GM12878 (cell line): ENCODE measurements at regions not wholly inside any gene's neighbourhood (a gene's known extent, or its start where the extent isn't known, plus 50 kb on each side); places are given as distances from the start of the nearest gene placed in this dataset.

Source experiments
- ATAC-seq: fragments of 200-7000 bp; cut with Tn5 transposase; 3 replicates; pipeline ENCODE4 v1.9.1; 2020; ENCODE audit warnings: mild to moderate bottlenecking, moderate library complexity
- BruUV-seq: library from RNA; stranded (reverse); fragments of 400-500 nt; replicated peaks from 2 replicates; lab custom pipeline; 2021; lab: Mats Ljungman, UMichigan
- CTCF ChIA-PET: fragments of 300-600 bp; sonication (Branson Sonifier 250); formaldehyde crosslinking; extraction: SDS; loops from one replicate; lab custom pipeline; 2021; ENCODE audit warnings: inconsistent platforms; lab: Yijun Ruan, JAX
- POLR2A ChIA-PET: fragments of 350-600 bp; formaldehyde crosslinking; extraction: SDS; loops from one replicate; lab custom pipeline; 2021; ENCODE audit warnings: inconsistent platforms; lab: Charles Lee
- RAD21 ChIA-PET: fragments of 300-600 bp; sonication (Branson Sonifier 250); formaldehyde crosslinking; loops from one replicate; lab custom pipeline; 2023; ENCODE audit warnings: antibody characterized with exemption; ENCODE audit not compliant: unreplicated experiment; lab: Charles Lee
- SMC1A ChIA-PET: fragments of 300-600 bp; sonication (Branson Sonifier 250); formaldehyde crosslinking; loops from one replicate; lab custom pipeline; 2023; ENCODE audit not compliant: unreplicated experiment, uncharacterized antibody; lab: Charles Lee
- DNase-seq: peaks from one replicate; pipeline ENCODE4 v3.0.0-alpha.2; 2011; ENCODE audit warnings: low read depth, low spot score
- FAIRE-seq: peaks from 3 replicates; lab custom pipeline; 2011; peaks lifted over from hg19 to GRCh38; lab: Jason Lieb, UNC
- H2AFZ ChIP-seq: 2 replicates; pipeline ENCODE4 v1.6.0; 2011; ENCODE audit warnings: low read depth, low read length, control low read depth; ENCODE audit not compliant: control insufficient read depth
- H3K27ac ChIP-seq: 2 replicates; pipeline ENCODE4 v1.5.1; 2011; ENCODE audit warnings: control low read depth; ENCODE audit not compliant: control insufficient read depth, insufficient read depth
- H3K27me3 ChIP-seq, 2 experiments: replicated peaks in 1 of 2; 2 replicates each; pipeline versions ENCODE4 v1.6.0 to v1.6.1; 2011; ENCODE audit warnings: low read length in 1 of 2; ENCODE audit not compliant: control insufficient read depth in 2 of 2, insufficient read depth in 2 of 2
- H3K36me3 ChIP-seq, 2 experiments: 2 replicates each; pipeline ENCODE4 v1.5.1; 2011; ENCODE audit warnings: low read length in 1 of 2; ENCODE audit not compliant: control insufficient read depth in 2 of 2, insufficient read depth in 2 of 2
- H3K4me1 ChIP-seq: 2 replicates; pipeline ENCODE4 v1.6.1; 2011; ENCODE audit warnings: mild to moderate bottlenecking, low read length, moderate library complexity, mixed read lengths; ENCODE audit not compliant: control insufficient read depth, insufficient read depth
- H3K4me2 ChIP-seq: 2 replicates; pipeline ENCODE4 v1.6.0; 2011; ENCODE audit warnings: control low read depth; ENCODE audit not compliant: control insufficient read depth, insufficient read depth
- H3K4me3 ChIP-seq: fragments of 200-600 bp; sonication (generic); 2 replicates; pipeline ENCODE4 v1.5.1; 2016
- H3K79me2 ChIP-seq: 2 replicates; pipeline ENCODE4 v1.6.0; 2011; ENCODE audit warnings: low read length; ENCODE audit not compliant: control insufficient read depth, insufficient read depth
- H3K9ac ChIP-seq: 2 replicates; pipeline ENCODE4 v1.8.0; 2011; ENCODE audit warnings: low read length, control low read depth, mixed read lengths; ENCODE audit not compliant: control insufficient read depth, insufficient read depth
- H3K9me3 ChIP-seq: replicated peaks from 3 replicates; pipeline ENCODE4 v1.5.1; 2011; ENCODE audit warnings: mild to moderate bottlenecking, low read length; ENCODE audit not compliant: control insufficient read depth, insufficient read depth
- H4K20me1 ChIP-seq: 2 replicates; pipeline ENCODE4 v1.6.0; 2011; ENCODE audit not compliant: control insufficient read depth, insufficient read depth
- BHLHE40 ChIP-seq, 2 experiments: fragments of 450-650 bp in 1 of 2; IDR thresholded peaks; 2 replicates each; pipeline ENCODE4 v1.6.1; 2011 to 2017; ENCODE audit warnings: low read depth in 2 of 2, borderline replicate concordance in 1 of 2, improper control_type of control experiment in 1 of 2, low read length in 1 of 2, mild to moderate bottlenecking in 1 of 2
- CUX1 ChIP-seq: IDR thresholded peaks from 2 replicates; pipeline ENCODE4 v1.6.1; 2012; ENCODE audit warnings: improper control_type of control experiment, low read depth, low read length; ENCODE audit not compliant: insufficient replicate concordance
- IKZF2 ChIP-seq, 2 experiments: fragments of 450-650 bp; IDR thresholded peaks; 2 replicates each; pipeline ENCODE4 v1.6.1; 2017; ENCODE audit warnings: mild to moderate bottlenecking in 2 of 2, moderate library complexity in 2 of 2
- NFIC ChIP-seq: IDR thresholded peaks from 2 replicates; pipeline ENCODE4 v1.6.1; 2012; ENCODE audit warnings: low read depth, mild to moderate bottlenecking, inconsistent platforms, low read length, moderate library complexity
- RELB ChIP-seq: fragments of 450-650 bp; IDR thresholded peaks from 2 replicates; pipeline ENCODE4 v1.6.1; 2017; ENCODE audit warnings: low read depth, mild to moderate bottlenecking, moderate library complexity
- TBL1XR1 ChIP-seq: IDR thresholded peaks from 2 replicates; pipeline ENCODE4 v1.6.1; 2012; ENCODE audit warnings: low read depth, low read length, improper control_type of control experiment
- WGBS: methylation state at CpG from one replicate; pipeline ENCODE4 v1.1.6; 2016; ENCODE audit warnings: low lambda C conversion rate; ENCODE audit not compliant: insufficient replicate concordance, insufficient coverage; ENCODE audit errors: missing lambda C conversion rate; 5-methylcytosine and 5-hydroxymethylcytosine counted together
- in situ Hi-C: fragments of 300-500 bp; cut with MboI; formaldehyde crosslinking; loops from 9 replicates; pipeline ENCODE4 v1.14.3; 2018; ENCODE audit warnings: mixed read lengths
- intact Hi-C: fragments of 100-400 bp; cut with micrococcal nuclease; formaldehyde crosslinking; loops from one replicate; pipeline ENCODE4 v1.14.2; 2022; ENCODE audit not compliant: unreplicated experiment
- TF ChIP-seq, protein P1 (sequence below): fragments of 450-650 bp; IDR thresholded peaks from 2 replicates; pipeline ENCODE4 v1.6.1; 2016; ENCODE audit warnings: mild to moderate bottlenecking, moderate library complexity, borderline replicate concordance

GRCh38 chr13:93001866-93002461 lies 224.6 kb upstream of the GPC6 start:
- ChIA-PET SMC1A (no interaction called here), POLR2A (no interaction called here), CTCF (no interaction called here), RAD21 (no interaction called here)
- no peak for FAIRE-seq
- Histone ChIP-seq H3K27me3 (no peaks in the 10 kb centered on the region), H3K36me3 (no peaks in the 10 kb centered on the region), H2AFZ (no peak overlapping the region), H3K27ac (no peak overlapping the region), H3K9ac (no peak overlapping the region), H4K20me1 (no peaks in the 10 kb centered on the region), H3K4me1 (no peaks in the 10 kb centered on the region), H3K4me2 (no peak overlapping the region), H3K9me3 (no peaks in the 10 kb centered on the region), H3K4me3 (no peak overlapping the region), H3K79me2 (no peaks in the 10 kb centered on the region)
- TF ChIP-seq IKZF2 (IDR thresholded peaks at IDR 0.05) (no peak), CUX1 (no peak), NFIC (no peak), BHLHE40 (IDR thresholded peaks at IDR 0.05; ENCODE audit: borderline replicate concordance in 1 of 2, low read depth in 2 of 2, low read length in 1 of 2) (no peak), RELB (no peak), TBL1XR1 (no peak)
- TF ChIP-seq, protein P1, sequence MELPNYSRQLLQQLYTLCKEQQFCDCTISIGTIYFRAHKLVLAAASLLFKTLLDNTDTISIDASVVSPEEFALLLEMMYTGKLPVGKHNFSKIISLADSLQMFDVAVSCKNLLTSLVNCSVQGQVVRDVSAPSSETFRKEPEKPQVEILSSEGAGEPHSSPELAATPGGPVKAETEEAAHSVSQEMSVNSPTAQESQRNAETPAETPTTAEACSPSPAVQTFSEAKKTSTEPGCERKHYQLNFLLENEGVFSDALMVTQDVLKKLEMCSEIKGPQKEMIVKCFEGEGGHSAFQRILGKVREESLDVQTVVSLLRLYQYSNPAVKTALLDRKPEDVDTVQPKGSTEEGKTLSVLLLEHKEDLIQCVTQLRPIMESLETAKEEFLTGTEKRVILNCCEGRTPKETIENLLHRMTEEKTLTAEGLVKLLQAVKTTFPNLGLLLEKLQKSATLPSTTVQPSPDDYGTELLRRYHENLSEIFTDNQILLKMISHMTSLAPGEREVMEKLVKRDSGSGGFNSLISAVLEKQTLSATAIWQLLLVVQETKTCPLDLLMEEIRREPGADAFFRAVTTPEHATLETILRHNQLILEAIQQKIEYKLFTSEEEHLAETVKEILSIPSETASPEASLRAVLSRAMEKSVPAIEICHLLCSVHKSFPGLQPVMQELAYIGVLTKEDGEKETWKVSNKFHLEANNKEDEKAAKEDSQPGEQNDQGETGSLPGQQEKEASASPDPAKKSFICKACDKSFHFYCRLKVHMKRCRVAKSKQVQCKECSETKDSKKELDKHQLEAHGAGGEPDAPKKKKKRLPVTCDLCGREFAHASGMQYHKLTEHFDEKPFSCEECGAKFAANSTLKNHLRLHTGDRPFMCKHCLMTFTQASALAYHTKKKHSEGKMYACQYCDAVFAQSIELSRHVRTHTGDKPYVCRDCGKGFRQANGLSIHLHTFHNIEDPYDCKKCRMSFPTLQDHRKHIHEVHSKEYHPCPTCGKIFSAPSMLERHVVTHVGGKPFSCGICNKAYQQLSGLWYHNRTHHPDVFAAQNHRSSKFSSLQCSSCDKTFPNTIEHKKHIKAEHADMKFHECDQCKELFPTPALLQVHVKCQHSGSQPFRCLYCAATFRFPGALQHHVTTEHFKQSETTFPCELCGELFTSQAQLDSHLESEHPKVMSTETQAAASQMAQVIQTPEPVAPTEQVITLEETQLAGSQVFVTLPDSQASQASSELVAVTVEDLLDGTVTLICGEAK, result no peak
- WGBS, result 23% methylated on average over 5 of the region's 5 CpGs
- no TSS peak for BruUV-seq
- no peak for DNase-seq
- in situ Hi-C loops, result no loop called here
- ATAC-seq, result no peak
- intact Hi-C loops, result no loop called here
